Stimulated activated CD4-positive, alpha-beta T cell treated with anti-CD3 and anti-CD28 coated beads, Interleukin-4, amount 100 ng/mL, for 4 hours (primary cell): ENCODE measurements at regions not wholly inside any gene's neighbourhood (a gene's known extent, or its start where the extent isn't known, plus 50 kb on each side); places are given as distances from the start of the nearest gene placed in this dataset.

Experiments used
- DNase-seq, 2 experiments: peaks; one replicate each; pipeline ENCODE4 v3.0.0-alpha.2; 2020

DNA sequence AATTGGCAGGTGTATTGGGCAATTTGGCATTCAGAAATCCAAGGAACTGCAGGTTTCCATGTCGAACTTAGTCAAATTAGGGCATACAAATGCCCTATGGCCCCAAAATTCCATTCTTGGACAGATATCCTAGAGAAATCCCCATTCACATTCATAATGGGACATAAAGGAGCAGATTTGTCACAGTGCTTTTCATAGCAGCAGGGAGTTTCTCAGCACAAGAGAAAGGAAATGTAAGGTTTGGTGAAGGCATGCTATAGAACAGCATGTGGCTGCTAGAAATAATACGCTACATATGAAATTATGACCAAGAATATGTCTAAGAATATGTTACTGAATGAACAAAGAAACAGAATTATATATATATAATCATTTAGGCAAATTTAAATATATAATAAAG is 437.5 kb upstream of the BOD1L1 start:
- no peak for DNase-seq

DNA sequence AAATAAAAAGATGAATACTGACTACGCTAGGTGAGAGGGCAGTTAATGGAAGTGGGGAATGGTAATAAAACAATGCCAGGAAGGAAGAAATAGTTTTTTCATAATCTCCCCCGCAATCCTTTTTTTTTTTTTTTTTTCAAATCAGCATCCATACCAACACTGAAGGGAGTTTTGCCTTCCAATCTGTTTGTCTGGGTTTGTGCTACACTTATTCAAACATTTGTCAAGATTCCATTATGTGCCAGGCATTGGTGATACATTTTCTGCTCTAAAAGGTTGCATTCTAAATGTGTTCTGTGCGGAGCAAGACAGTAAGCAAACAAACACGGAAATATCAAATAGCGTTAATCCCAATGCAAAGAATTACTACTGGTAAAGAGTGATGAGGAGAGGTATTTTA is 437.9 kb upstream of the BOD1L1 start:
- no peak for DNase-seq

DNA sequence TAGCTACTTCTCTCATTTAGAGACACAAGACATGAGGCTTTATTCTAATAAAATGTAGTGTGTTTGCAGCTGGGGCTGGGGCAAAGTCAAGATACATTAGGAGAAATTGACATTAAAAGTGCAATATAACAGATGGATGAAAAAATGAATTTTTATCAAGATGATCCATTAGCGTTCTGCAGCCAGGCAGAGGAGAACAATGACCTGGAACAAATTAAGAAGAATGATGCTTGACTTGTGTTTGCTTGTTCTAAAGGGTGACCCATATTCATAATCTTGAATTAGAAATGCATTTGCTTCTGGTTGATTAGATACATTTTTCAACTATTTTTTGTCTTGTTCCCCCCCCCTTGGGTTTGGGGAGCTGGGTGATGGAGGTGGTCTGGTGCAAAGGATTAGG is 439.5 kb upstream of the BOD1L1 start:
- DNase-seq = no peak

DNA sequence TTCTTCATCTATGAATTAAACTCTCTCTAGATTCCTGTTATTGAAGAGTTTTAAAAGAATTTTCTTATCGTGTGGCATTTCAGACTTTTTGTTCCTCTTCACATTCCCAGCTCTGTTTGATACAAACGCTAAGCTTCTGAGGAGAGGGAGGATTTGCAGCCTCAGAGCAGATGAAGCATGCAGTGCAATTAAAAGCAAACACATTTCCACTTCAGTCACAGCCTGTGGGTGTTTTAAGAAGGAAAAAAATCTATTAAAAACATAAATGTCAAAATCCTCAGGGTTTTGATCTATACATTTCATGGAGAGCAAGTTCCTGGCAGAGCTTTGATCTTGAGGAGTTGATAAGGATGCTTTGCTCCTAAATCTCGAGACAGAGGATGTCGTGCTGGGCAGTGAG is 442.4 kb upstream of the BOD1L1 start:
- DNase-seq = no peak

DNA sequence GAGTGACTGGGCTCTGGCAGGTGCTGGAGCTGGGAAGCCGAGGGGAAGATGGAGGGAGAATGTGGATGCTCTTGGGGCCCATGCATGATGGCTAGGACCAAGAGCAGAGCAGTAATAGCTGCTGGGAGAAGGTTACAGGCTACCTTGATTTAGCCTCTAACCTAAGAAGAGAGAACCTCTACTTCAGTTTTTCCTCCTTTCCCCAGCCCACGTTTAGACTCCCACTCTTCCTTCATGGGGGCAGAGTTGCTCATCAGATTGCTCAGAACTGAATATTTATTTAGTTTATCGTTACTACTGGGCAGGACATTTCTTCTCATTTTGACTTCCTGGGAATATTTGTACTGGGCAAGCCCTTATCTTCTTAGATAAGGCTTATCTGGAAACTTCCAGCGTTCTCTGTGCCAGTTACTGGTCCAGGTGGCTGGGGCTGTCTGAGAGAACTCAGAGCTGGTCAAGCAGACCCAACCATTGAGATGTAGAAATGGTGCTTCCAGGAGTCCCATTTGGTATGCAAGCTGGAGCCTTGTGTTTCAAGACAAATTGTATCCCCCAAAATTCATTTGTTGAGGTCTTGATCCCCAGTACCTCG is 442.9 kb upstream of the BOD1L1 start:
- DNase-seq = no peak

DNA sequence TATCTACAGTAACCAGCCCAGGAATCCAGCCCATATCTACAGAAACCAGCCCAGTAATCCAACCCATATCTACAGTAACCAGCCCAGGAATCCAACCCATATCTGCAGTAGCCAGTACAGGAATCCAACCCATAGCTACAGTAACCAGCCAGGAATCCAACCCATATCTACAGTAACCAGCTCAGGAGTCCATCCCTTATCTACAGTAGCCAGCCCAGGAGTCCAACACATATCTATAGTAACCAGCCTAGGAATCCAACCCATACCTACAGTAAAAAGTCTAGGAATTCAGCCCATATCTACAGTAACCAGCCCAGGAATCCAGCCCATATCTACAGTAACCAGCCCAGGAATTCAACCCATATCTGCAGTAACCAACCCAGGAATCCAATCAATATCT is 445.0 kb upstream of the BOD1L1 start:
- no peak for DNase-seq

DNA sequence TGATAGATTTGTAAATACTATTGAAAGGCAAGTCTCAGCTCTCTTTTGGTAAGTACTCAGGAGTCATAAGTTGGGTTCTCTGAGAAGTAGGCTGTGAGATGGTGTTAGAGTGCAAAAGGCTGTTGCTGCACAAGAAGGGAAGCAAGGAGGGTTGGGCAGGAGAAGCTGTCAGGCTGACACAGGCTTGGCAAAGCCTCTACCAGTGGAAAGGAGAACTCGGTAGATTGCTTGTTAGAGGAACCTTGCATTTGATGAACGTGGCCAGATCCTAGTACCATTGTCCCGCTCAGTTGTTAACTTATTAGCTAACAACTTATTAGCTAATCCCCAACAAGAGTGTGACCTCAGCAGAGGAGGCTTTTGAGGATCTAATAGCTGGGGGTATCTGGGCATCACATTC is 449.3 kb upstream of the BOD1L1 start:
- DNase-seq = no peak

DNA sequence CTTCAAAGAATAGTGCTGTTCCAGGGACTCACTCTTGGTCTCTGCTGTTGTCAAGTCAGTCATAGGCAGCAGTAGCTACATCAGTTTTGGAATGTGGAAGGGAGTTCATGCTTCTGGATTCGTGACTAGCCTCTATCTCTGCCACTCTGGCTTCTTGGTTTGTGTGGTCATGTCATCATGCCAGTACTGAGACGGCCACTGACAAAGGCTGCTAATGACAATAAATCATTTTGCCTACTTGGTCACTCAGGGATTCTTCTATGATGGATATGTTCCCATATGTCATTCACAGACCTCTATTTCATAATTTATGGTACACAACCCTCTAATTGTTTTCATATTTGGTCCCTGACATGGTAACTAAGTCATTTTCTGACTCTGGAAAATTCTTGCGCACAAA is 450.8 kb upstream of the BOD1L1 start:
- no peak for DNase-seq

DNA sequence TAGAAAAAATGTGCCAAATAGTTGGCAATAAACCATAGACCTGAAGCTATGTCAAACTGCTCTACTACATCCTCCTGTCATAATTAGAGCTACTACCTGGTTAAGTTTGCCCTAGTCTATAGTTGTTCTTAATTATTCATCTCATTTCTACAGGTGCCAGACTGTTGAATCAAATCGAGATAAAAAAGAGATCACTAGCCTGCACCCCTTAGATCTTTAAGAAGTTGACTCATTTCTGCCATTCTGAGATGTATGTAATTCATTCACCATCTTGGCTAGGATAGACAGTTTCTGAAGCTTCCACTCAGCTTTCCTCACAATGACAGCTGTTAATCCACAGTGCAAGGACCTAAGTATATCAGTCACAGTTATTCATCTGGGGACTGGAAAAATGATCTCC is 452.1 kb upstream of the BOD1L1 start:
- no peak for DNase-seq

DNA sequence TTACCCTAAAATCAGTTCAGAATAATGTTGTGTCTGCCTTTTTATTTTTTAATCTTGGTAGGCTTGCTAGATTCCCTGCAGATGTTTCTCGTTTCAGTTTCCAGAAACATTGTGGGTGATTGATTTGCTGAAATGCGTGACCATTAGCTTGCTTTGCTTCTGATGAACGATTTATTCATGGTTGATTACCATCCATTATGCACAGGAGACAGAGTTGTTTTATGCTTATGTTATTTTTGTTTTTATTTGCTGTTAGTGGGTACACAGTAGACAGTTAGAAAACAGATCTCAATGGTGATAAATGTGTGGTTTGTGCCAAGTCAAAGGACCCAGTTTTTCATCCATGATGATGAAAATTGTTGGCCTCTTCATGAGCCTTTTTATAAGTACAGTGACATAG is 455.6 kb upstream of the BOD1L1 start:
- DNase-seq = no peak

DNA sequence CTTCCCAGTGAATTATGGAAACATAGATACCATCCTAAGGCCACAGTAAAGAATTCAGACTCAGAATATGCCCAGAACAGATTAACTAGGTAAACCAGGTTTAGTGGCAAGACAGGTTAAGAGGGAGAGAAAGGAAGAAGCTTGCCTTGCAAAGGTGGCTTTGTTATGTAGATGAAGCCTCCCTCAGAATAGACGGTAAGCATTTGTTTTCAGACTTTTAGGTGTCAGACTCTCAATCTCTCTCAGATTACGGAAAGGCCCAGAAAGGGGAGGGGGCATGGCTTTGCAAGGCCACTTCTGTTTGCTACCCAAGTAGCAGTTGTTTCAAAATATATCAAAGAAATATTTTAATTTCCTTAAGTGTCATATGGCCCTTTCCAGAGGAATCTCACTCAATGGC is 457.1 kb upstream of the BOD1L1 start:
- DNase-seq = no peak

DNA sequence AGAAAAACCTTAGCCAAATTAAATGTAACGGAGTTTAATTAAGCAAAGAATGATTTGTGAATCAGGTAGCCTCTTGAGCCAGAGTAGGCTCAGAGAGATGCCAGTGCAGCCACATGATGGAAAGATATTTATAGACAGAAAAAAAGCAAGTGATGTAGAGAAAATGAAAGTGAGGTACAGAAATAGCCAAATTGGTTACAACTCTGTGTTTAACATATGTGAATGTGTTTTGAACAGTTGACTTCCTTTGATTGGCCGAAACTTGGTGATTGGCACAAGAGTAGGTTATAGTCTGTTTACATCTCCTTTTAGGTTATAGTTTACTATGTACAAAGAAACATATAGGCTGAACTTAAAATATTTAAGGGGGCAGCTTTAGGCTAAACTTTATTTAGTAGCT is 459.9 kb upstream of the BOD1L1 start:
- no peak for DNase-seq

DNA sequence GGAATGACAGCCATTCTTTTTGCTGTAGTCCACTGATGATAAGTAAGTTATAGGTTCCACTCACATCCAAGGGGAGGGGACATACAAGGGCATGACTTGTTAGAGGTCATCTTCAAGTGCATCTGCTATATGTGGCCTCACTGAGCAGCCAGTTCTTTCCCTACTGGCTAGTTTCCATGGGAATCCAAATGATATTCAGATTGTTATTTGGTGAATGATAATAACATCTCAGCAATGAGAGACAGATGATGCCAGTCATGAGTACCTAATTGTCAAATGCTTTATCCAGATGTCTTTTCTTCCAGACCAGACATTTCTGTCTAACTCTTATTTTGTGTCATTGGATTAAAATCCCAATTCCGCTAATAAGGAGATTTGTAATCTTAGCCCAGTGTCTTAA is 460.4 kb upstream of the BOD1L1 start:
- DNase-seq = no peak

DNA sequence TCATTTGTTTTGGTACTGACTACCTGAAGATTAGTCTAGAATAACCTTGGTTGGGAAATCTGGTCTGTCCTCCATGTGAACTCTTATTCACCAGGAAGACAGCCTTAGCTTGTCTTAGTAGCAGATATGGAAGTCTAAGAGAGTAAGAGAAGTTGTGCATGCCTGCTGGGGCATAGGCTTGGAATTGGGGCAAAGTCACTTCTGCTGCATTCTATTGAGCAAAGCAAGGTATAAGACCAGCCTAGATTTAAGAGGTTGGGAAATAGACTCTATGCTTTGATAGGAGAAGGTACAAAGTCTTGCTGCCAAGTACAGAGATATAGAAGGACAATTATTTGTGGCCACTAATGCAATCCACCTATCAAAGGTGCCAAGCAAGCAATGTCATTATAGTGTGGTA is 464.0 kb upstream of the BOD1L1 start:
- no peak for DNase-seq

DNA sequence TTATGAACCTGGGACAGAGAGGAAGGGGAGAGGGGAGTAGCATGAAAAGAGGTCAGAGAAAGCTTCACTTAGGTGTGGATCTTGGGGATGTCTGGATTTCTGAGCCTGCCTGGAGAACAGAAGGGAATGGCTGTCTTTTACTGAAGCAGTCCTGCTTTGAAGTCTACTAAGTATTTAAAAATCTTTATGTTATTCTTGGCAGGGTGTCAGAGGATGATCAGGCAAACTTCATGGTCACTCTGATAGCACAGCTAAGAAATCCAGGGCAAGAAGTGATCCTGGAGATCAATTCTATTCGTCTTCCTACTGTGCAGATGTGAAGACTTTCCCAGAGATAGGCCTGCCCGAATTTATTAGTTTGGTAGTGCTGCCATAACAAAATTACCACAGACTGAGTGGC is 464.4 kb upstream of the BOD1L1 start:
- DNase-seq = no peak

DNA sequence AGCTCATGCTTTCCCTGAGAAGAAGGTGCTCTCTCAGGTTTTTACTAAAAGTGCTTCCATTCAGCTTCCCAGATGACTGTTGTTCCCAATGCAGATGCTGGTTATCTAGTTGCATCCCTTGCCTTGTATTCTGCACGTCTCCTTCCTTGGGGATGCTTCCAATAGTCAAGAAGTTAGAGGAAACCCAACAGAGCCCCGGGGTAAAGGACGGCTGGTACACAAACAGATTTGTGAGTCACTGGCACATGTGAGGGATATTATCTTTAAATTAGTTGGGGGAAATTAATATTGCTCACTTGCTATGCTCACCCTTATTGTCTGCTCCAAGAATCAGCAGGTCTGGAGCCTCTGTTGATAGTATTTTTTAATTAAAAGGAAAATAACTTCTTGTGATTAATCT is 465.2 kb upstream of the BOD1L1 start:
- no peak for DNase-seq

DNA sequence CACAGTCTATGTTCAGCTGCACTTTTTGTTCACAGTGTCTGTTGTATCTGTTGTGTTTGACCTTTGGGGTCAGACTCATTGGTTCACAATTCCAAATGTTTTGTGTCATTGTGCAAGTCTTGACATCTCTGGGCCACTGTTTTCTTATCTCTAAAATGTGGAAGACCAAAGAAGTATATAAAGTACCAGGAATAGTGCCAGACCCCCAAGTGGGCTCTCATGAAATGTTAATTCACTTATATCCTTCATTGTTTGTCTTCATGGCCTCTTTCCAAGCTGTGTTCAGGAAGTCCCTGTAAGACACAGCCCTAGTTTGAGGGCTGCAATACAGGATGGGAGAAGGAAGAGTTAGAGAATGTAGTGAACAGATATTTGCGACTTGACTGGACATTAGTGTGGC is 468.3 kb upstream of the BOD1L1 start:
- DNase-seq = no peak

DNA sequence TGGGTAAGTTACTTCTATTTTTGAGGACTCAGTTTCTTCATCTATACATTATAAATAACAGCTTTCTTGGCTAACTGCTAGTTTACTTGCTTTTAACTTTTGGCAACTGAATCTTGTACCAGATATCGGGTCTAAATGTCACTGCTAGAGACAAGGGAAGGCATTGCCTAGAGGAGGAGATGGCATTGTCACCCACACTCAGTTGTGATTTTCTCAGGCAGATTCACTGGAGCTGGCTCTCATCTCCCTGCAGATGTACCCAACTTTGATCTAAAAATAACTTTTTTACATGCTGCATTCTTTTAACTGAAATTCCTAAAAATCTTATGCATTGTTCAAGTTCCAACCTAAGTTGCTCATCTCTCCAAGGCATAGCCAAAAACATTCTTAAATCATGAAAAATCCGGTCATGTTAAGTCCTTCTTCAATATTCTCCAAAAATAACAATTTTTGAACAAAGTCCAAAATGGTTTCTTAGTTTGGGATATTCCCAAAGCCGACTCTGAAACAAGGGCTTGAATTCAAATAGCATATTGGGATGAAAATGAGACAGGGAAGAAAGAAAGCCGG is 469.0 kb upstream of the BOD1L1 start:
- no peak for DNase-seq

DNA sequence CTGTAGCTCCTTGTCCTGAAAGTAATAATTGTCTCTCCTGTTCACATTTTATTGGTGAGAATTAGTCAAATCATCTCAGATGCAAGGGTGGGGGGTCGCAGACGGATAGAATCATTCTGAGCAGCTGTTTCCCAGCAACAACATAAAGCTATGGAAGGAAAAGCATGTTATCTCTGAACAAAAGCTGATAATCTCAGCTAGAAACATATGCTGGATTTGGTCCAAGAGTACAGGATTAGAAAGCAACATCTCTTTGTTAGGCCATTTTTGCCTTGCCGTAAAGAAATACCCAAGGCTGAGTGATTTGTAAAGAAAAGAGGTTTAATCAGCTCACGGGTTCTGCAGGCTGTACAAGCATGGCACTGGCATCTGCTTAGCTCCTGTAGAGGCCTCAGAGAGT is 472.8 kb upstream of the BOD1L1 start:
- DNase-seq = no peak

DNA sequence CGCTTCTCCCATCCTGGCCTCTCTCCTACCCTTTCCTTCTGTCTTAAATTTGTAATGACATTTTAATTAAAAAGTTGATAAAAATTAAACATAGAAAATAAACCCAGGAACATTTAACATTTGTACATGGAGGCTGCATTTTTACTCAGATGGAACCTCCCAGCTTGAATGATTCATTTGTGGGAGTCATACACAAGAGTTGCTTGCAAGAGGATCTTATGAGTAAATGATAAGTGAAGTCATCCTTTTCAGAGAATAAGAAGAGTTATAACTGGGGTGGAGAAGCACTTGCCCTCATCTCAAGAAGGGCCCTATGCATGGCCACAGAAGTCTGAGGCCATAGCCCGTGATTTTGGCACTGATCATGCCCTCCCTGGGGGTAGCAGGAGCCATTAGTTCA is 482.9 kb upstream of the BOD1L1 start:
- DNase-seq = no peak

DNA sequence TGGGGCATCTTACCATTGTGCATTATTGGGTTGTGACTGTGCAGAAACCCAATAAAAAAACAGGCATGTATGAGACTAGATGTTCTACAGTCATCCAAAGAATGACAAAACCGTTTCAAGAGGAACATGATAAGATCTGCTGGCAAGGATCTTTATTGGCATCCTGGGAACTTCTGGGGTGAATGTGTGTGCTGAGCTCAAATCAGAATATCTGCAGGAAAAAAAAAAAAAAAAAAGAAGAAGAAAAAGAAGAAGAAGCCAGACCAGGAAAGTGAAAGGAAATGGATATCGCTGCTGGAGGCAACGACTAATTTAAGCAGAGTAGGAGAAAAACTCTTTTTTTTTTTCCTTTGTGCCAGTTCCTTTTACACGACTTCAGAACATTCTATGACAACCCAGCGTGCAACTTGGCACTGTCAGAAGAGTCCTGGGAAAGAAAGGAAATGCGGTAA is 484.2 kb upstream of the BOD1L1 start:
- no peak for DNase-seq

DNA sequence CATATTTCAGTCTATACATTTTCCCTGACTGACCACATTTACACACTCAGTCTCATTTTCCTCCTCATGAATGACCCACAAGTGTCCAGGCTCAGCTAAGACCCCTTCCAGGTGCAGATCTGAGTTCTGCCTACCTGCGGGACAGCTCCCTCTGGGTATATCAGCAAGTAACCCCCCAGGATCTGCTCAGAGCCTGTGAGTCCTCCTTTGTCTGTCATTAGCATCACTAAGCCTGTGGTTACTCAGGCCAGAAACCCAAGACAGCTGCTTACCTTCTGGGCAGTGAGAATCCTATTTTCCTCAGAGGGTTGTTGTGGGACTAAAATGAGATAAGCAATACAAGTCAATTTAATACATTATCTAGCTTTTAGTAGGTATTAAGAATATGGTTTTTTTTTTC is 487.6 kb upstream of the BOD1L1 start:
- DNase-seq = no peak

DNA sequence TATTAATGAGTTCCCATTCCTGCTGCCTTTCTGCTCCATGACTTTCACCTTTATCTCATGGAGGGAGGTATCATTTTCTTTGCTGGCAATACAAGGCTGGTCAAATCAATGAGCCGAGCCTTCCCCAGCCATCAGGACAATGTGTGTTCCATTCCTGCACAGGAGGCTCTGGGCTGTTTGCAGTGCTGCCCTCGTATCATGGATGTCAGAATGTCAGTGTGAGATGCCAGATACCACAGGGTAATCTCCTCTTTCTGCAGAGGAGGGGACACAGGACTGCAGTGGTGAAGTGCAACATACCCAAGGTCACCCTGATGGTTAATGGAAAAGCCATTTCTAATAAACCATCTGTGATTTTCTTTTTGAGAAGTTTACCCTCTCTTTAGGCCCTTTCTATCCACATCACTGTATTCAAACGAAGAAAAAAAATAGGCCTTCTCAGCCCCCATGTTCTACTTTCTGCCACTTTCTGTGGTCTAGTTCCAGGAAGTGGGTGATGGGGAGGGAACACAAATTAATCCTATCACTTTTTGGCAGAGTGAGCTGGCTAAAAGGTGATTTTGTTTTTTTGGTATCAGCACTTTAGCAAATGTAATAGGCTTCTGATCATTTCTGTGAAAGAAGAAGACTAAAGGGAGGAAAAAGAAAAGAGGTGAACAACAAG is 490.2 kb upstream of the BOD1L1 start:
- DNase-seq = no peak

DNA sequence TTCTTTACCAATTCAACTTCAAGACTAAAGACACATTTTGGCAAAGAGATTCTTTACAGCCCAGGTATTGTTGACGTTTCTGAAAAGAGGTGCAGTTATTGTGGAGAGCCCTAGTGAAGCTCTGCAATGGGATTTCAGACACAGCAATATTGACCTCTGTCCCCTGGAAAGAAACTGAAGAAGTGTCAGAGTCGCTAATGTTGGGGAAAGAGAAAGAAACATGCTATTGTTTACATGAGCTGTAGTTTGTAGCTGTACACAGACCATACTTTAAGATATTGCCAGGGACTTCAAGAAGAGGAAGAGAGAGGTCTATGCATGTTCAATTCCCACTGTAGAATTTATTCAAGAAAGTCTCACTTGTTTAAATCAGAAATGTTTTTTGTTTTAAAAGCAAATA is 497.3 kb upstream of the BOD1L1 start:
- no peak for DNase-seq
